BE2C (cell line): ENCODE measurements at regions not wholly inside any gene's neighbourhood (a gene's known extent, or its start where the extent isn't known, plus 50 kb on each side); places are given as distances from the start of the nearest gene placed in this dataset.

Source experiments
- DNase-seq: peaks from one replicate; pipeline ENCODE4 v3.0.0-alpha.2; 2020
- H3K27me3 ChIP-seq: fragments of 250-450 bp; sonication (Bioruptor Pico); 2 replicates; pipeline ENCODE4 v1.5.1; 2020; ENCODE audit warnings: mild to moderate bottlenecking
- H3K36me3 ChIP-seq: fragments of 250-450 bp; sonication (Bioruptor Pico); 2 replicates; pipeline ENCODE4 v1.5.1; 2020; ENCODE audit warnings: mild to moderate bottlenecking
- H3K4me1 ChIP-seq: fragments of 250-450 bp; sonication (Bioruptor Pico); 2 replicates; pipeline ENCODE4 v1.5.1; 2020
- H3K4me3 ChIP-seq: 2 replicates; pipeline ENCODE4 v1.5.1; 2011; ENCODE audit warnings: low read depth, low read length
- H3K9me3 ChIP-seq: fragments of 250-450 bp; sonication (Bioruptor Pico); 2 replicates; pipeline ENCODE4 v1.5.1; 2020
- TF ChIP-seq, protein P1 (sequence below): IDR thresholded peaks from 2 replicates; pipeline ENCODE4 v1.5.1; 2012; ENCODE audit warnings: mild to moderate bottlenecking, low read depth, low read length

DNA sequence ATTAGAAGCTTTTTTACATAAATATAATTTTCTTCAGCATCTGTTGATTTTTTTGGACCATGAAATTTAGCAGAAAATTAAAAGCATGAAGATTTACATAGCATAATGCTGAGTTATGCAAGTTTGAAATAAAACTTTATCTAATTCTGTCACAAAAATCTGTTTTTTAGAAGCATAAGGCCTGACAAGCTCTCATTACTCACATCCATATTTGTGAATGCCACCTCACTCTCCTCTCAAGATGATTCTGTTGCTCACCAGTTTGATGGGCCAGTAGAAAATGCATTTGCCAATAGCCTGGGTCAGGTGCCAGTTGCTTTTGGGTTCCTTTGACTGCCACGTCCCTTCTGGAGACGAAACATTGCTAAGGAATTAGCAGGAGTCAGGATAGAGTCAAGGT lies 181.5 kb upstream of the ATP2B1 start:
- no peaks in the 10 kb centered on the region for H3K4me1 ChIP-seq
- no peaks in the 10 kb centered on the region for H3K27me3 ChIP-seq
- no peaks in the 10 kb centered on the region for H3K36me3 ChIP-seq
- no peak overlapping the region for H3K4me3 ChIP-seq
- H3K9me3 ChIP-seq = no peaks in the 10 kb centered on the region
- TF ChIP-seq, protein P1, sequence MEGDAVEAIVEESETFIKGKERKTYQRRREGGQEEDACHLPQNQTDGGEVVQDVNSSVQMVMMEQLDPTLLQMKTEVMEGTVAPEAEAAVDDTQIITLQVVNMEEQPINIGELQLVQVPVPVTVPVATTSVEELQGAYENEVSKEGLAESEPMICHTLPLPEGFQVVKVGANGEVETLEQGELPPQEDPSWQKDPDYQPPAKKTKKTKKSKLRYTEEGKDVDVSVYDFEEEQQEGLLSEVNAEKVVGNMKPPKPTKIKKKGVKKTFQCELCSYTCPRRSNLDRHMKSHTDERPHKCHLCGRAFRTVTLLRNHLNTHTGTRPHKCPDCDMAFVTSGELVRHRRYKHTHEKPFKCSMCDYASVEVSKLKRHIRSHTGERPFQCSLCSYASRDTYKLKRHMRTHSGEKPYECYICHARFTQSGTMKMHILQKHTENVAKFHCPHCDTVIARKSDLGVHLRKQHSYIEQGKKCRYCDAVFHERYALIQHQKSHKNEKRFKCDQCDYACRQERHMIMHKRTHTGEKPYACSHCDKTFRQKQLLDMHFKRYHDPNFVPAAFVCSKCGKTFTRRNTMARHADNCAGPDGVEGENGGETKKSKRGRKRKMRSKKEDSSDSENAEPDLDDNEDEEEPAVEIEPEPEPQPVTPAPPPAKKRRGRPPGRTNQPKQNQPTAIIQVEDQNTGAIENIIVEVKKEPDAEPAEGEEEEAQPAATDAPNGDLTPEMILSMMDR = no peak
- no peak for DNase-seq

DNA sequence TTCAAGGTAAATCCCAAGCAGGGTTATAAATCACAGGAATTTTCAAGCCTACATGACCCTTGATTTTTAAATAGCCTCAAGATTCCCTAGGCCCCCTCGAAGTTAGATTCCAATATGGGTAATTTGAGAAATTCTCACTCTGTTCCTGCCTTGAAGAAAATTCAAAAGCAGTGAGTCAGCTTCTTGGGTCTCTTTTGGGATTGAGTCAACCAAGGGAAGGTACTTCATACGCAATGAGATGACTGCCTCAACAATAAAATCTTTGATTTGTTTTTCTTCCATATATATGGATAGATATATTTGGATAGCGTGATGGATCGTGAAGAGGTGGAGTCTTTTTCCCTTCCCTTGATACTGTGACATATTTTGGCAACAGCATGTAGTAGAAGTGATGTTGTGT lies 180.4 kb upstream of the ATP2B1 start:
- H3K4me3 ChIP-seq = no peak overlapping the region
- no peaks in the 10 kb centered on the region for H3K4me1 ChIP-seq
- H3K27me3 ChIP-seq = no peaks in the 10 kb centered on the region
- no peaks in the 10 kb centered on the region for H3K36me3 ChIP-seq
- no peaks in the 10 kb centered on the region for H3K9me3 ChIP-seq
- no peak for DNase-seq
- TF ChIP-seq, protein P1 = no peak

DNA sequence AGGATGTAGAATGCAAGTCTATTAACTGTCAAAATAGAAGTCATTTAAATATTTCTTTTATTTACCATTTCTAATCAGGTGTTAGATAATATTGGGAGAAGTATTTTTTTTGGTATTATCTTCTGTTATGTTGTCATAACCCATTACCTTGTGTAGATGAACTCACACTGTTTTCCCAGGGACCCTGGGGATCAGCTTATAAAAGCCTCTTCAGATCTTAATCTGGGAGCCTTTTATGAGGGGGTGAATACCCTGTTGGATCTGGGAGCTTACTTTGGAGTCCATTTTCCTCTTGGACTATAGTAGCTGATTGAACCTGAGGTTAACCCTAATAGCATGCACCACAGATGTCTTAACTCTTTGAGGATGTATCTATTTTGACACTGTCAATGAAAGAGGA lies 176.3 kb upstream of the ATP2B1 start:
- H3K4me1 ChIP-seq = no peaks in the 10 kb centered on the region
- TF ChIP-seq, protein P1 = no peak
- no peaks in the 10 kb centered on the region for H3K9me3 ChIP-seq

DNA sequence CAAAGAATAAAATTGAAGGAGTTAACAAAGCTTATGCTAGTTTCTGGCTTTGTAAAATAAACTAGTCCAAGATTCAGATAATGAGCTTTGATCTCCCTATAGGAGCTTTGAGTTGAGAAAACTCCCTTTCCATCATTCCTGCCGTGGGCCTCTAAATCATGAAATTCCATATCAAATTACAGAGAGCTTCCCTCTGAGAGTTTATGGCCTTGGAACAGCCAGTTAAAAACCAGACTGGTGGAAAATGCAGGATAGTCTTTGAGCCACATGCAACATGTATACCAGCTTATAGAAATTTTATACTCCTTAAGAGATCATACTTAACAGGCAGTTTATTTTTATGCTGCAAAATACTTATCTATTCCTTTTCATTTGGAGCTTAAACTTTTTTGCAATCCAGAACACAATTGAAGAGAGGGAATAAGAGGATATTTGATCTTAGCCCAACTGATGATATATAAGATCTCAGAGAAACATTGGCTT lies 175.8 kb upstream of the ATP2B1 start:
- Histone ChIP-seq H3K36me3 (no peaks in the 10 kb centered on the region), H3K4me3 (no peak overlapping the region), H3K27me3 (no peaks in the 10 kb centered on the region), H3K9me3 (no peaks in the 10 kb centered on the region), H3K4me1 (no peaks in the 10 kb centered on the region)
- TF ChIP-seq, protein P1 = no peak
- no peak for DNase-seq

More for the DNA sequence above, 176.3 kb upstream of the ATP2B1 start:
- no peaks in the 10 kb centered on the region for H3K36me3 ChIP-seq
- H3K4me3 ChIP-seq = no peak overlapping the region
- no peaks in the 10 kb centered on the region for H3K27me3 ChIP-seq
- no peak for DNase-seq

DNA sequence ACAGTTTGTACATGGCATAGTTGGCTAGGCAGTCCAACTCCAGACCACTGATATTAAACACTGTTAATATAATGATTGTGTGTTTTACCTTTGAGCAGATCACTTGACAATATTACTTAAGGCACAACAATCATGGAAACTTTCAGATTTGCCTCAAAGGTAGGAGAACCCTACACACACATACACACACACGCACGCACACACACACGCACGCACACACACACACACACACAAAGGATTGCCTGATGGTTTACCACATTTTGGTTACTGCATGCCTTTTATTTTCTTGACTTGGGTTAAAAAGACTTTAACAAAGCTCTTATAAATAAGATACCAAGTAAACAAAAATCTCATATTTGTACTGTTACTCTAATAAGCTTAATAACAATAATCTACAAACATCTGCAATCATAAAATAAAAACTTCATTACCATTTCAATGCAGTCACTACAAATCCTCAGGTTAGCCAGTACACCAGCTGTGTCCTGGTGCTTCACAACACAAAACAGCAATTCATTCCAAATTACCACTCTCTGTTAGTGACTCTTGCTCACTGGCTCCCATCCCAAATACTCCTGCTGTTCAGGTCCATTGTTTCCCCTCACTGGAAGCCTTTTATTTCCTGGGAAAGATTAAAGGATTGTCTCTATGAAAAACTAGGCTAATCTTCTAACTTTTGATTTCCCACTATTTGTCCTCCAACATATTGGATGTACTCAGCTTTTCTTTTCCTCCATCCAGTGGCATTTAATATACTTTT lies 175.2 kb upstream of the ATP2B1 start:
- Histone ChIP-seq H3K27me3 (no peaks in the 10 kb centered on the region), H3K4me1 (no peaks in the 10 kb centered on the region), H3K9me3 (no peaks in the 10 kb centered on the region), H3K4me3 (no peak overlapping the region), H3K36me3 (no peaks in the 10 kb centered on the region)
- TF ChIP-seq, protein P1 = no peak
- no peak for DNase-seq

DNA sequence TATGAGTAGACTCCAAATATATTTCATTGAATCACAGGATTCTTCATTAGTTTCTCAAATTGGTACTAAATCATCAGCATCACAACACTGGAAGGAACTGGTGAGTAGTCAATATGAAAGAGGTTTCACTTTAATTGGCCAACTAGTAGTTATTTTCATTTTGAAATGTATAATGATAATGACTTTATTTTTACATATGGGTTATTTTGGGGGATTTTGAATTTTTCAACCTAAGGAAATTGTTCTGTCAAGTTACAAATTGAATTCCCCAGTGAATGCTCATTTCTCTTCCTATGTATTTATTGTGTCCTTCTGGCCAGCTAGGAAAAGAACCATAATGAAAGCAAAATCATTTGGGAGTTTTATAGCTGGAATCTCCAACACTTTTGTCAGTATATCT lies 174.2 kb upstream of the ATP2B1 start:
- no peaks in the 10 kb centered on the region for H3K4me1 ChIP-seq
- TF ChIP-seq, protein P1 = no peak
- no peak for DNase-seq
- H3K4me3 ChIP-seq = no peak overlapping the region
- H3K27me3 ChIP-seq = no peaks in the 10 kb centered on the region
- no peaks in the 10 kb centered on the region for H3K36me3 ChIP-seq
- H3K9me3 ChIP-seq = no peaks in the 10 kb centered on the region
